ENCODE measurements at regions not wholly inside any gene's neighbourhood (a gene's known extent, or its start where the extent isn't known, plus 50 kb on each side); places are given as distances from the start of the nearest gene placed in this dataset.

GRCh38 chr5:82348784-82349425, 70.8 kb upstream of the RPS23 start:
- H3K4me3 ChIP-seq (ENCODE audit: low read depth in 1 of 3, low read length in 3 of 3) = no peak overlapping the region
- no peak overlapping the region for H3K27ac ChIP-seq (ENCODE audit: low read depth in 1 of 2, low read length in 2 of 2)
- no peak for DNase-seq (ENCODE audit: low spot score)
- H3K36me3 ChIP-seq (ENCODE audit: control insufficient read depth in 4 of 4, insufficient read depth in 3 of 4, low read depth in 1 of 4, low read length in 3 of 4) = no peaks in the 10 kb centered on the region
- H3K9ac ChIP-seq (ENCODE audit: low read depth in 1 of 2, low read length in 2 of 2) = no peak overlapping the region
- TF ChIP-seq CTCF (IDR thresholded peaks at IDR 0.05; ENCODE audit: low read depth, low read length, missing input control) (no peak), YY1 (IDR thresholded peaks at IDR 0.05) (no peak), FOXA2 (IDR thresholded peaks at IDR 0.05) (no peak), NR2F2 (IDR thresholded peaks at IDR 0.05) (no peak), TAF1 (conservative IDR thresholded peaks at IDR 0.05) (no peak)
- TF ChIP-seq, protein P1, sequence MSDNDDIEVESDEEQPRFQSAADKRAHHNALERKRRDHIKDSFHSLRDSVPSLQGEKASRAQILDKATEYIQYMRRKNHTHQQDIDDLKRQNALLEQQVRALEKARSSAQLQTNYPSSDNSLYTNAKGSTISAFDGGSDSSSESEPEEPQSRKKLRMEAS (IDR thresholded peaks at IDR 0.05) = no peak
- peaks cover 0 to 5% (median 0%) of the 10 kb centered on the region in 4 donors for H3K4me1 ChIP-seq (ENCODE audit: control insufficient read depth in 4 of 4, insufficient read depth in 4 of 4, low read length in 3 of 4)
- 79% methylated on average over 4 of the region's 4 CpGs for WGBS
- no peaks in the 10 kb centered on the region for H3K27me3 ChIP-seq (ENCODE audit: control insufficient read depth in 4 of 4, insufficient read depth in 4 of 4, low read length in 3 of 4)
- H3K9me3 ChIP-seq (ENCODE audit: control insufficient read depth in 4 of 4, low read length in 3 of 4) = no peaks in the 10 kb centered on the region

DNA sequence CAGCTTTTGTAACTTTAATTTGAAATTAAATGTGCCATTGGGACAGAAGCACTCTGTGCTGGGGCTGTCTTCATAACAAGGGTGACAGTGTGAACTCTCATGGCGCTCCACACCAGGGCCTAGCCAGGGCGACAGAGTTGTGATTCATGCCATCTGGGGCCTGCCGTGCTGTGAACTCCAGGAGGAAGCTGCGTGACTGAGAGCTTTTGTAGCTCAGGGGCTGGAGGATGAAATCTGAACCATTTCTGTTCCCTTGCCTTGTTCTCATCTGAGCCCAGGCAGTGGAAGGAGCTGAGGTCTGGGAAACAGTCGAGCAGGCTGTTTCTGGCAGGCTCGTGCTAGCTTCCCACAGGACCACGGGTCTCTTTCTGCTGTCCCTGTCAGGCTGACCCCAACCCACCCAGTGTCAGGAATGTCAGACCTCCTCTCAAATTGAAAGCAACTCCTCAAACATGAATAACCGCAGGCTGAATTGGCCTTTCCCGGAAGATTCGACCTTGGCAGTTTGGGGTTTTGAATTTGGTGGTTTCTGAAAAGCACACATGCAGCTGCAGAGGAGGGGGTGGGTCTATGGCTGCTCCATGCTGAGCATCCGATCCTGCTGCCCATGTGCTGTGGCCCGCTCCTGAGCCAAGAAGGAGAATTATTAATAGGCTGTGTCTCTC, 69.2 kb upstream of the RPS23 start:
- 83% methylated on average over 12 of the region's 12 CpGs for WGBS
- Histone ChIP-seq H3K9ac (ENCODE audit: low read depth in 1 of 2, low read length in 2 of 2) (no peak overlapping the region), H3K4me3 (ENCODE audit: low read depth in 1 of 3, low read length in 3 of 3) (no peak overlapping the region)

More for the DNA sequence above, 69.2 kb upstream of the RPS23 start:
- no peaks in the 10 kb centered on the region for H3K36me3 ChIP-seq (ENCODE audit: control insufficient read depth in 4 of 4, insufficient read depth in 3 of 4, low read depth in 1 of 4, low read length in 3 of 4)
- DNase-seq (ENCODE audit: low spot score) = no peak
- TF ChIP-seq ATF3 (IDR thresholded peaks at IDR 0.05) (no peak), REST (IDR thresholded peaks at IDR 0.05) (no peak), RAD21 (IDR thresholded peaks at IDR 0.05) (no peak), CTCF (IDR thresholded peaks at IDR 0.05; ENCODE audit: low read depth, low read length, missing input control) (no peak), RXRA (IDR thresholded peaks at IDR 0.05) (no peak), JUND (IDR thresholded peaks at IDR 0.05) (no peak), YY1 (IDR thresholded peaks at IDR 0.05) (no peak), HNF4A (conservative IDR thresholded peaks at IDR 0.05) (no peak), GABPA (IDR thresholded peaks at IDR 0.05 in 1 of 2, conservative IDR thresholded peaks at IDR 0.05 in 1 of 2) (no peak), EGR1 (IDR thresholded peaks at IDR 0.05; ENCODE audit: low read depth in 2 of 2) (no peak), SP1 (IDR thresholded peaks at IDR 0.05) (no peak), NR2F2 (IDR thresholded peaks at IDR 0.05) (no peak), TAF1 (conservative IDR thresholded peaks at IDR 0.05) (no peak), FOXA1 (IDR thresholded peaks at IDR 0.05) (no peak), HNF4G (IDR thresholded peaks at IDR 0.05) (no peak)
- TF ChIP-seq, protein P1 (IDR thresholded peaks at IDR 0.05) = no peak
- peaks cover 0 to 5% (median 0%) of the 10 kb centered on the region in 4 donors for H3K4me1 ChIP-seq (ENCODE audit: control insufficient read depth in 4 of 4, insufficient read depth in 4 of 4, low read length in 3 of 4)
- no peaks in the 10 kb centered on the region for H3K27me3 ChIP-seq (ENCODE audit: control insufficient read depth in 4 of 4, insufficient read depth in 4 of 4, low read length in 3 of 4)
- no peaks in the 10 kb centered on the region for H3K9me3 ChIP-seq (ENCODE audit: control insufficient read depth in 4 of 4, low read length in 3 of 4)
- no peak overlapping the region for H3K27ac ChIP-seq (ENCODE audit: low read depth in 1 of 2, low read length in 2 of 2)
